GM21528 (cell line): ENCODE measurements at regions not wholly inside any gene's neighbourhood (a gene's known extent, or its start where the extent isn't known, plus 50 kb on each side); places are given as distances from the start of the nearest gene placed in this dataset.

Experiments
- ATAC-seq: cut with Tn5 transposase; IDR thresholded peaks from one replicate; pipeline ENCODE4 v1.9.1; 2021; ENCODE audit warnings: mild to moderate bottlenecking, moderate library complexity; ENCODE audit not compliant: unreplicated experiment, low FRiP score

GRCh38 chr1:14090531-14090930, 390.5 kb downstream of the PRDM2 start:
- ATAC-seq: no peak

GRCh38 chr1:14094611-14095400, 394.8 kb downstream of the PRDM2 start:
- no peak for ATAC-seq

- no peak for ATAC-seq
Observed at GRCh38 chr1:14098294-14098913, 398.4 kb downstream of the PRDM2 start.

- no peak for ATAC-seq
Observed at GRCh38 chr1:14100444-14100843, 400.5 kb downstream of the PRDM2 start.

GRCh38 chr1:14100919-14101318, 400.9 kb downstream of the PRDM2 start:
- no peak for ATAC-seq

GRCh38 chr1:14102180-14102579, 402.2 kb downstream of the PRDM2 start:
- ATAC-seq: no peak

GRCh38 chr1:14103878-14104430, 404.0 kb downstream of the PRDM2 start:
- no peak for ATAC-seq

GRCh38 chr1:14106126-14106525, 406.1 kb downstream of the PRDM2 start:
- no peak for ATAC-seq

GRCh38 chr1:14106679-14107313, 406.8 kb downstream of the PRDM2 start:
- ATAC-seq: no peak

GRCh38 chr1:14108356-14109275, 408.6 kb downstream of the PRDM2 start:
- no peak for ATAC-seq

GRCh38 chr1:14109276-14109635, 409.3 kb downstream of the PRDM2 start:
- ATAC-seq: no peak

GRCh38 chr1:14110040-14110439, 410.1 kb downstream of the PRDM2 start:
- ATAC-seq: no peak

- no peak for ATAC-seq
Observed at GRCh38 chr1:14111121-14111520, 411.1 kb downstream of the PRDM2 start.

- no peak for ATAC-seq
Observed at GRCh38 chr1:14112613-14113012, 412.6 kb downstream of the PRDM2 start.

GRCh38 chr1:14113271-14113670, 413.3 kb downstream of the PRDM2 start:
- ATAC-seq: no peak

GRCh38 chr1:14113841-14114567, 414.0 kb downstream of the PRDM2 start:
- no peak for ATAC-seq

GRCh38 chr1:14115976-14116375, 416.0 kb downstream of the PRDM2 start:
- no peak for ATAC-seq

GRCh38 chr1:14117700-14118099, 417.7 kb downstream of the PRDM2 start:
- ATAC-seq: no peak

GRCh38 chr1:14118691-14119485, 418.9 kb downstream of the PRDM2 start:
- ATAC-seq: no peak
